ENCODE measurements at regions not wholly inside any gene's neighbourhood (a gene's known extent, or its start where the extent isn't known, plus 50 kb on each side); places are given as distances from the start of the nearest gene placed in this dataset.
"Not testable (repeated sequence)": the region's sequence is repeated elsewhere in the genome, so short reads cannot be mapped to it uniquely, and the experiment has no call there.

GRCh38 chr12:114605918-114606317 is 78.1 kb downstream of the TBX3 start:
- Histone ChIP-seq H3K27ac (no peak overlapping the region), H3K4me3 (ENCODE audit: low read depth in 1 of 2, low read length in 1 of 2) (no peak overlapping the region), H3K9me3 (no peaks in the 10 kb centered on the region), H3K36me3 (no peaks in the 10 kb centered on the region), H3K4me1 (ENCODE audit: control insufficient read depth in 1 of 2, insufficient read depth in 1 of 2, low read depth in 1 of 2, low read length in 1 of 2) (no peaks in the 10 kb centered on the region), H3K27me3 (no peaks in the 10 kb centered on the region)
- TF ChIP-seq CTCF (IDR thresholded peaks at IDR 0.05), result no peak

- no peaks in the 10 kb centered on the region for H3K36me3 ChIP-seq
- no peak overlapping the region for H3K27ac ChIP-seq
- no peak overlapping the region for H3K4me3 ChIP-seq (ENCODE audit: low read depth in 1 of 2, low read length in 1 of 2)
- H3K9me3 ChIP-seq, result no peaks in the 10 kb centered on the region
- TF ChIP-seq CTCF (IDR thresholded peaks at IDR 0.05), result no peak
- no peaks in the 10 kb centered on the region for H3K27me3 ChIP-seq
- no peaks in the 10 kb centered on the region for H3K4me1 ChIP-seq (ENCODE audit: control insufficient read depth in 1 of 2, insufficient read depth in 1 of 2, low read depth in 1 of 2, low read length in 1 of 2)
Observed at GRCh38 chr12:114604606-114605005, 79.4 kb downstream of the TBX3 start.

GRCh38 chr12:114600584-114600983 is 83.4 kb downstream of the TBX3 start:
- H3K4me3 ChIP-seq (ENCODE audit: low read depth in 1 of 2, low read length in 1 of 2); H3K27ac ChIP-seq; H3K9me3 ChIP-seq; H3K36me3 ChIP-seq; H3K27me3 ChIP-seq; H3K4me1 ChIP-seq (ENCODE audit: control insufficient read depth in 1 of 2, insufficient read depth in 1 of 2, low read depth in 1 of 2, low read length in 1 of 2): not testable (repeated sequence)

GRCh38 chr12:114598111-114598510 is 85.9 kb downstream of the TBX3 start:
- Histone ChIP-seq H3K27ac (no peak overlapping the region), H3K27me3 (no peaks in the 10 kb centered on the region)
- TF ChIP-seq CTCF (IDR thresholded peaks at IDR 0.05), result no peak

GRCh38 chr12:114592946-114593345 is 91.0 kb downstream of the TBX3 start:
- H3K4me3 ChIP-seq (ENCODE audit: low read depth in 1 of 2, low read length in 1 of 2), result no peak overlapping the region
- TF ChIP-seq CTCF (IDR thresholded peaks at IDR 0.05), result no peak
- no peaks in the 10 kb centered on the region for H3K27me3 ChIP-seq
- H3K9me3 ChIP-seq, result no peaks in the 10 kb centered on the region
- no peaks in the 10 kb centered on the region for H3K4me1 ChIP-seq (ENCODE audit: control insufficient read depth in 1 of 2, insufficient read depth in 1 of 2, low read depth in 1 of 2, low read length in 1 of 2)
- H3K36me3 ChIP-seq, result no peaks in the 10 kb centered on the region
- no peak overlapping the region for H3K27ac ChIP-seq

More at GRCh38 chr12:114598111-114598510, 85.9 kb downstream of the TBX3 start:
- Histone ChIP-seq H3K9me3 (no peaks in the 10 kb centered on the region), H3K4me1 (ENCODE audit: control insufficient read depth in 1 of 2, insufficient read depth in 1 of 2, low read depth in 1 of 2, low read length in 1 of 2) (no peaks in the 10 kb centered on the region), H3K4me3 (ENCODE audit: low read depth in 1 of 2, low read length in 1 of 2) (no peak overlapping the region), H3K36me3 (no peaks in the 10 kb centered on the region)

- TF ChIP-seq CTCF (IDR thresholded peaks at IDR 0.05), result no peak
- Histone ChIP-seq H3K36me3 (no peaks in the 10 kb centered on the region), H3K4me1 (ENCODE audit: control insufficient read depth in 1 of 2, insufficient read depth in 1 of 2, low read depth in 1 of 2, low read length in 1 of 2) (no peaks in the 10 kb centered on the region), H3K4me3 (ENCODE audit: low read depth in 1 of 2, low read length in 1 of 2) (no peak overlapping the region), H3K9me3 (no peaks in the 10 kb centered on the region), H3K27ac (no peak overlapping the region), H3K27me3 (no peaks in the 10 kb centered on the region)
Observed at GRCh38 chr12:114588061-114588460, 95.9 kb downstream of the TBX3 start.

Data from neutrophil (primary cell).